ENCODE measurements at regions not wholly inside any gene's neighbourhood (a gene's known extent, or its start where the extent isn't known, plus 50 kb on each side); places are given as distances from the start of the nearest gene placed in this dataset.

DNA sequence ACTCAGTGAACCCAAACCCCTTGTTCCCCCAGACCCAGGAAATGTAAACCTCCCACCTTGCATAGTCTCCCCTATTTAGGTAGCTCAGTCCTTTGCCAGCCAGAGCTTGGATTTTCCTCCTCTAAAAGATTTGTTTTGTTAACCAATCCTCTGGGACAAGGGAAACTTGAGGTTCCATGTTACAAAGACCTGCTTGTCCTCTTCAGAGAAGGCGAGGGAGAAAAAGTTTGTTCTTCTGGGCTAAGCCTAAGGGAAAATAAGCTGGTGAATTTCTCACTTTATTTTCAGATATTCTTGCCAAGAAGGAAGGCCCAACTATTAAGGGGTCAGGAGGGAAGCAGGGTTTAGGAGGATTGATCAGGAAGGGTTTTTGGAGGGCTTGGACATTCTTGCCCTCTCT, 136.1 kb upstream of the PROK2 start:
- Histone ChIP-seq H3K4me1 (ENCODE audit: insufficient read depth, low read length) (peaks cover 19% of the 10 kb centered on the region), H3K9me3 (ENCODE audit: control insufficient read depth, insufficient read depth, low read length) (no peaks in the 10 kb centered on the region), H3K9ac (ENCODE audit: low read depth, low read length) (no peak overlapping the region), H3K36me3 (ENCODE audit: insufficient read depth, low read length) (no peaks in the 10 kb centered on the region; the same call in 1 of the 2 replicates)

DNA sequence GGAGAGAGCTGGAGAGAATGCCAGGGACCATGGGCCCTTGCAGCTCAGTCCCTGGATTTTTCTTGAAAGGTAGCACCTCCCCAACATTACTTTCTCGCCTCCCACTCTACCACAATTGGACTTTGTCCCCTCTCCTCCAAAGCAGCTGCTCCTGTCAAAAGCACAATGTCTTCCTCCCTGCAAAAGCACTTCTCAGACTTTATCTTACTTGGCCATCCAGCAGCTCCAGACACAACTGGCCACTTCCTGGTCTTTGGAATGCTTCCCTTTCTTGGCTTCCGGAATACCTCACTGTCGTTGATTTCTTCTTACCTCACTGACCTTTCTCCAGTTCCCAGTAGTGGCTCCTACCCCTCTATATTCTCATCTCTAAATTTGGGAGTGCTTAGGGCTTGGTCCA, 134.6 kb upstream of the PROK2 start:
- no peaks in the 10 kb centered on the region for H3K9me3 ChIP-seq (ENCODE audit: control insufficient read depth, insufficient read depth, low read length)
- H3K4me1 ChIP-seq (ENCODE audit: insufficient read depth, low read length) = peaks cover 11% of the 10 kb centered on the region
- no peak overlapping the region for H3K9ac ChIP-seq (ENCODE audit: low read depth, low read length)
- H3K36me3 ChIP-seq (ENCODE audit: insufficient read depth, low read length) = no peaks in the 10 kb centered on the region; the same call in 1 of the 2 replicates

- H3K9me3 ChIP-seq (ENCODE audit: control insufficient read depth, insufficient read depth, low read length) = no peaks in the 10 kb centered on the region
- H3K9ac ChIP-seq (ENCODE audit: low read depth, low read length) = no peak overlapping the region
- no peaks in the 10 kb centered on the region for H3K4me1 ChIP-seq (ENCODE audit: insufficient read depth, low read length)
- H3K36me3 ChIP-seq (ENCODE audit: insufficient read depth, low read length) = no peaks in the 10 kb centered on the region; the same call in 1 of the 2 replicates
Observed at GRCh38 chr3:71917545-71917944, 132.6 kb upstream of the PROK2 start.

DNA sequence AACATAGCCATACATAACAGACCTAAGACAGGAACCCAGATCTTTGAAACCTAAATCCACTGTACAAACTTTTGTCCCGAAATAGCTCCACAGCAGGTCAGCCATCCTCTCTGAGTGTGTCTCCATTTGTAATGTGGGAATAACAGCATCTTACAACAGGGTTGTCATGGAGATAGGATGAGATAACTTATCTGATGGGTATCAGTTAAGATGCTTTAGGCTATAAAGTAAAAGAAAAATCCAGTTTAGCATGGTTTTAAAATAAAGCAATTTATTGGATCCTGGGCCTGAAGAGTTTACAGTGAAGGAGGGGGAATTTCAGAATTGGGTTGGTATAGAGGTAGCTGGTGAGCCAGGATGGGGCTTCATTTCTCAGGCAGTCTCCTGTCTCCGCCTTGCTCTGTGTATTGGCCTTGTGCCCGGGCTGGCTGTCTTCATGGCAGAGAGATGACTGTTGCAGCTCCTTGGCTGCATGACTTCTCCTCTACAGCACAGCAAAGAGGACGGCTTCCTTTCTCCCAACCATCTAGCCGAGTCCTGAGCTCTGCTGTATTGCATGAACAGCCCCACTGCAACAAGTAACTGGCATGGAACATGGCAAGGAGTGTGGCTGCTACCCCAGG, 131.9 kb upstream of the PROK2 start:
- Histone ChIP-seq H3K4me1 (ENCODE audit: insufficient read depth, low read length) (no peaks in the 10 kb centered on the region), H3K9ac (ENCODE audit: low read depth, low read length) (no peak overlapping the region), H3K36me3 (ENCODE audit: insufficient read depth, low read length) (no peaks in the 10 kb centered on the region; the same call in 1 of the 2 replicates), H3K9me3 (ENCODE audit: control insufficient read depth, insufficient read depth, low read length) (0 out of 2 replicates have a peak, but pooled peaks cover 3% of the 10 kb centered on the region)

DNA sequence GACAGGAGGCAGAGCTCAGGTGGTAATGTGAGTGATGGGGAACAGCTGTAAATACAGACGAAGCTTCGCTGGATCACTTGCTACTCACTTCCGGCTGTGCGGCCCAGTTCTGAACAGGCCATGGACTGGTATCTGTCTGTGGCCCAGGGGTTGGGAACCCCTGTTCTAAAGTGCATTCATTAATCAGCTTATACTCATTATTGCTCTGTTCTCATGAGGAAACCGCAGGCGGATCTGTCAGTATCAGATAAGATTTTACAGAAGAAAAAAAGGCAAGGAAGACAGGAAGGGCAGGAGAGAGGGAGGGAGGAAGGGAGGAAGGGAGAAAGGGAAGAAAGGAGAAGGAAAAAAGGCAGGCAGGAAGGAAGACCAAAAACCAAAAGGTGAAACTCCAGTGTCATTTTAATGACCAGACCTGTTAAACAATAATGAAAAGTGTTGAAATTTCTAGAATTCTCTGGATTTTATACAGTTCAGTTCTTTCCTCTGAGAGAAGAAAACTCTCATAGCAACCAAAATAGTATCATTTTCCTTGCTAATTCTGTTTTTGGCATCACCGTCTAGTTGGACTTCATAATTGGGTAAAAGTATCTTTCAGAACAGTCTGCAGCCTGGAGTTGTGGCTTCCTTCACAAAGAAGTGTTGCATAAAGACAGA, 128.0 kb upstream of the PROK2 start:
- Histone ChIP-seq H3K36me3 (ENCODE audit: insufficient read depth, low read length) (no peaks in the 10 kb centered on the region), H3K9ac (ENCODE audit: low read depth, low read length) (no peak overlapping the region), H3K4me1 (ENCODE audit: insufficient read depth, low read length) (peaks cover 7% of the 10 kb centered on the region; the same call in 1 of the 2 replicates), H3K9me3 (ENCODE audit: control insufficient read depth, insufficient read depth, low read length) (0 out of 2 replicates have a peak, but pooled peaks cover 3% of the 10 kb centered on the region)

GRCh38 chr3:71910108-71910507, 125.2 kb upstream of the PROK2 start:
- Histone ChIP-seq H3K36me3 (ENCODE audit: insufficient read depth, low read length) (no peaks in the 10 kb centered on the region), H3K9me3 (ENCODE audit: control insufficient read depth, insufficient read depth, low read length) (0 out of 2 replicates have a peak, but pooled peaks cover 3% of the 10 kb centered on the region), H3K4me1 (ENCODE audit: insufficient read depth, low read length) (peaks cover 7% of the 10 kb centered on the region; the same call in 1 of the 2 replicates), H3K9ac (ENCODE audit: low read depth, low read length) (no peak overlapping the region)

DNA sequence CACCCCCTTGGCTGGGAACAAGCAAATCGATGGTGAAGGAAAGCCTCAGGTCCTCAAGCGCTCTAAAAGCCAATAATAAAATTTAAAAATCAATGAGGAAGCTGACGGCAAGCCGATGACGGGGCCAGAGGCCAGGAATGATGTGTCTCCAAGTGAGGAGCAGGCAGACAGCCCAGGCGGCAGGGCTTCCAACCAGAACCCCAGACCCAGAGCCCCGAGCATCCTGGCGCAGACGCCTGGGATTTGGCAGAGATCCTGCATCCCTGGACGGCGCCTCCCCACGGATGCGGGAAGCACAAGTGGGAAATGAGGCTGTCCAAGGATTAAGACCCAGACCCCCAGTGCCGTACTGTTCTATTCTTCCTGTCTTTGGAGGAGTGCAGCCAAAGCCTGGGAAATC, 123.0 kb upstream of the PROK2 start:
- H3K4me1 ChIP-seq (ENCODE audit: insufficient read depth, low read length) = peaks cover 7% of the 10 kb centered on the region; the same call in 1 of the 2 replicates
- H3K9ac ChIP-seq (ENCODE audit: low read depth, low read length) = no peak overlapping the region
- H3K9me3 ChIP-seq (ENCODE audit: control insufficient read depth, insufficient read depth, low read length) = 0 out of 2 replicates have a peak, but pooled peaks cover 3% of the 10 kb centered on the region
- H3K36me3 ChIP-seq (ENCODE audit: insufficient read depth, low read length) = no peaks in the 10 kb centered on the region

DNA sequence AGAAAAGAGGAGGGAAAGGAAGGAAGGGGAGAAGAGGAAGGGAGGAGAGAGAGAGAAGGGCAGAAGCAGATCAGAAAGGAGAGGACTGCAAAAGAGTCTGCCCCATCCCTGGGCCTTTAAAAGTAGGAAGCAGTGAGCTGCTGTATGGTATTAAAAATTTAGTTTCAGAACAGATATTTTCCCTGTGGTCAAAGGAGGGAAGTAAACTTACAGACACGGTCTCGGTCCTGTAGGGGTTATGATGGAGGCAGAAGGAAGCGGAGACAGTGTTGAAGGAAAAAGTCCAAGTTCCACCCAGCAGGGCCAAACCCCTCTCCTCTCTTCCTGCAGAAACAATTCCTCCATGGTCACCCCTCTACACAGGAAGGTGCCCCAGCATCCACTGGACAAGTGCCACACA, 122.0 kb upstream of the PROK2 start:
- H3K4me1 ChIP-seq (ENCODE audit: insufficient read depth, low read length) = peaks cover 7% of the 10 kb centered on the region; the same call in 1 of the 2 replicates
- H3K36me3 ChIP-seq (ENCODE audit: insufficient read depth, low read length) = no peaks in the 10 kb centered on the region
- 0 out of 2 replicates have a peak, but pooled peaks cover under 1% of the 10 kb centered on the region for H3K9me3 ChIP-seq (ENCODE audit: control insufficient read depth, insufficient read depth, low read length)
- no peak overlapping the region for H3K9ac ChIP-seq (ENCODE audit: low read depth, low read length)

DNA sequence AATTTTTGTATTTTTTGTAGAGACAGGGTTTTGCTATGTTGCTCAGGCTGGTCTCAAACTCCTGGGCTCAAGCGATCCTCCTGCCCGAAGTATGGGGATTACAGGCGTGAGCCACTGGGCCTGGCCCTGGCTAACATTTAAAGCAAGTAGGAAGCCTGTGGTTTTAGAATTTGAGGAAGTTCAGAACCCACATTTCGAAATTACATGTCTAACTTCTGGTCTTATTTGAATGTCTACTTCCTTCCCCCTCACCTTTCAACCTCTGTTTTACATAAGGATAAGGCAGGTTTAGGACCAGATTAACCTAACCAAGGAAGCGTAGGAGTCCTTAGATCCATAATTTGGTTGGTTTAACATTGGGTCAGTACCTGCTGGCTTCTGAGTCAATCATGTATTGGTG, 120.5 kb upstream of the PROK2 start:
- no peaks in the 10 kb centered on the region for H3K9me3 ChIP-seq (ENCODE audit: control insufficient read depth, insufficient read depth, low read length)
- no peaks in the 10 kb centered on the region for H3K36me3 ChIP-seq (ENCODE audit: insufficient read depth, low read length)
- H3K4me1 ChIP-seq (ENCODE audit: insufficient read depth, low read length) = peaks cover 7% of the 10 kb centered on the region; the same call in 1 of the 2 replicates
- no peak overlapping the region for H3K9ac ChIP-seq (ENCODE audit: low read depth, low read length)

DNA sequence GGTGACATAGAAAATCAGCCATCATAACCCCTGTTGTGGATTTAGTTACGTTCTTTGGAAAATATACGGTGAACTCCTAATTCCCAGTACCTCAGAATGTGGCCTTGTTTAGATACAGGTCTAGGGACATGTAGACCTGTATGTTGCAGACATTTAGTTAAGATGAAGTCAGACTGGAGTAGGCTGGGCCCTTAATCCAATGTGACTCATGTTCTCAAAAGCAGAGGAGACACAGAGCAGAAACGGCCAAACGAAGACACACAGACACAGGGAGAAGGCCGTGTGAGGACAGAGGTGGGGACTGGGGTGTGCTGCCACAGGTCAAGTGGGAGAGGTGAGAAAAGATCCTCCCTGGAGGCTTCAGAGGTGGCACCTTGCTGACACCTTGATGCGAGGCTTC, 119.0 kb upstream of the PROK2 start:
- Histone ChIP-seq H3K4me1 (ENCODE audit: insufficient read depth, low read length) (no peaks in the 10 kb centered on the region), H3K9ac (ENCODE audit: low read depth, low read length) (no peak overlapping the region), H3K36me3 (ENCODE audit: insufficient read depth, low read length) (no peaks in the 10 kb centered on the region)

DNA sequence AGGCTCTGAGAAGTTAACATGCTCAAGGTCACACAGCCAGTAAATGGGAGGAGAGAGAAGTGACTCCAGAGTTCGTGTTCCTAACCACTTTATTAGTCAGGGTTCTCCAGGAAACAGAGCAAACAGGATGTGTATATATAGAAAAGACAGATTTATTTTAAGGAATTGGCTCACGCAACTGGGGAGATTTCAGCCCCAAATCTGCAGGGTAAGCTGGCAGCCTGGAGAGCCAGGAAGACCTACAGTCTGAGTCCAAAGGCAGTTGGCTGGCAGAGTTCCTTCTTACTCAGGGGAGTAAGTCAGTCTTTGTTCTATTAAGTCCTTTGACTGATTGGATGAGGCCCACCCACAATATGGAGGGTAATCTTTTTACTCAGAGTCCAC, 118.2 kb upstream of the PROK2 start:
- Histone ChIP-seq H3K4me1 (ENCODE audit: insufficient read depth, low read length) (no peaks in the 10 kb centered on the region), H3K9me3 (ENCODE audit: control insufficient read depth, insufficient read depth, low read length) (no peaks in the 10 kb centered on the region; the same call in 1 of the 2 replicates), H3K9ac (ENCODE audit: low read depth, low read length) (no peak overlapping the region), H3K36me3 (ENCODE audit: insufficient read depth, low read length) (no peaks in the 10 kb centered on the region)

More for the DNA sequence above, 119.0 kb upstream of the PROK2 start:
- H3K9me3 ChIP-seq (ENCODE audit: control insufficient read depth, insufficient read depth, low read length) = no peaks in the 10 kb centered on the region; the same call in 1 of the 2 replicates

DNA sequence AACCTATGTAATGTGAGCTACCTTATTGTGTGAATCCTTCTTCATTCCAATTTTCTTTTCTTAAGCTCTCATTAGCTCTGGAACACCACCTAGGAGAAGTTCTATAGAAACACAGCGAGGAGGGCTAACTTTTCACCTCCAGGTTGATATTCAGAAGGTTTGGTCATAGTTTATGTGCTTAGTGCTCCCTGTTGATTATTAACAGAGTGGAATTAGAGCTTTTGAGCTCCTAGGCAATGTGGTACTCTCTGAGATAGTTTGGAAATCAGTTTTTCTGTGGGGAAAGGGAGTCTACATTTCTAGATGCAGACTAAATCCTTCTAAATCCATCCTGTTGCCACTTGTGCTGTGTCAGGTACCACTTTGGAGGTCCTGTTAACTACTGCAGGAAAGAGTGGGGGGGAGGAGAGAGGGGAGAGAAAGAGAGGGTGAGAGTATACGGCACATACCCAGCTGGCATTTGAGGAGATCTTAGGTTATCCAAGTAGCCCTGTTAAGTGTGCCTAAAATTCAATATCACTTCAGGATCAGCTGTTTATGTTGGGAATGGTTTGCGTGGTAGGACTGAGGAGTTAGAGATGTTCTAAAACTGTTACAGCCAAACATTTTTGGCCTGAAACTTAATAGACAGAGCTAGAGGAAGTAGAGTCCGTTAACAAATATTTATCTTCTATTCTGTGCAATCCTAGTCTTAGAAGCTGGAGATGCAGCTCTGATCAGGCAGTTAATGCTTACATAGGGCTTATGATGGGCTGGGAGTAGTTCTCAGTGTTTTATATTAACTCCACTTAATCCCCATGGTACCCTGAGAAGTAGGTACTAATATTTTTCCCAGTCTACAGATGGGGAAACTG, 117.5 kb upstream of the PROK2 start:
- H3K36me3 ChIP-seq (ENCODE audit: insufficient read depth, low read length) = no peaks in the 10 kb centered on the region
- H3K9me3 ChIP-seq (ENCODE audit: control insufficient read depth, insufficient read depth, low read length) = no peaks in the 10 kb centered on the region; the same call in 1 of the 2 replicates
- H3K9ac ChIP-seq (ENCODE audit: low read depth, low read length) = no peak overlapping the region
- H3K4me1 ChIP-seq (ENCODE audit: insufficient read depth, low read length) = no peaks in the 10 kb centered on the region

GRCh38 chr3:71901645-71902044, 116.7 kb upstream of the PROK2 start:
- H3K9me3 ChIP-seq (ENCODE audit: control insufficient read depth, insufficient read depth, low read length) = no peaks in the 10 kb centered on the region; the same call in 1 of the 2 replicates
- H3K36me3 ChIP-seq (ENCODE audit: insufficient read depth, low read length) = no peaks in the 10 kb centered on the region
- H3K9ac ChIP-seq (ENCODE audit: low read depth, low read length) = no peak overlapping the region
- H3K4me1 ChIP-seq (ENCODE audit: insufficient read depth, low read length) = no peaks in the 10 kb centered on the region

DNA sequence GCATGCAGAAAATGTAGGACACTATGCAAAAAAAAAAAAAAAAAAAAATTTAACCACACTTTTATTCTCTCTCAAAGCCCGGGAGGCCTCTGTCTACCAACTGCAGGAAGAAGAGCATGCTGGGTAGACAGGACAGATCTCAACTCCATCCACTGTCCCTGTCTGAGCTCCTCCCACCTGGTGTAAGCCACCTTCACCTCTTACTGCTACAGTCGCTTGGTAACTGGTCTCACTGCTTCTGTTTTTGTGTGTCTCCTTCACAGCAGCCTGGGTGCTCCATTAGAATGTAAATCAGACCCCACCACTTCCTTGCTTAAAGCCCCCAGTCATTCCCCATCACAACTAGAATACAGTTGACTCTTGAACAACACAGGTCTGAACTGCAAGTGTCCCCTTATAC, 115.1 kb upstream of the PROK2 start:
- no peaks in the 10 kb centered on the region for H3K36me3 ChIP-seq (ENCODE audit: insufficient read depth, low read length)
- H3K9ac ChIP-seq (ENCODE audit: low read depth, low read length) = no peak overlapping the region
- H3K4me1 ChIP-seq (ENCODE audit: insufficient read depth, low read length) = no peaks in the 10 kb centered on the region
- no peaks in the 10 kb centered on the region; the same call in 1 of the 2 replicates for H3K9me3 ChIP-seq (ENCODE audit: control insufficient read depth, insufficient read depth, low read length)
